SH-SY5Y (cell line): ENCODE measurements at regions not wholly inside any gene's neighbourhood (a gene's known extent, or its start where the extent isn't known, plus 50 kb on each side); places are given as distances from the start of the nearest gene placed in this dataset.

ENCODE experiments used
- GATA2 ChIP-seq: IDR thresholded peaks from 2 replicates; pipeline ENCODE4 v1.6.1; 2011; ENCODE audit warnings: mild to moderate bottlenecking, low read depth, low read length
- GATA3 ChIP-seq: IDR thresholded peaks from 2 replicates; pipeline ENCODE4 v1.6.1; 2011; ENCODE audit warnings: low read depth, mild to moderate bottlenecking, low read length, moderate library complexity

DNA sequence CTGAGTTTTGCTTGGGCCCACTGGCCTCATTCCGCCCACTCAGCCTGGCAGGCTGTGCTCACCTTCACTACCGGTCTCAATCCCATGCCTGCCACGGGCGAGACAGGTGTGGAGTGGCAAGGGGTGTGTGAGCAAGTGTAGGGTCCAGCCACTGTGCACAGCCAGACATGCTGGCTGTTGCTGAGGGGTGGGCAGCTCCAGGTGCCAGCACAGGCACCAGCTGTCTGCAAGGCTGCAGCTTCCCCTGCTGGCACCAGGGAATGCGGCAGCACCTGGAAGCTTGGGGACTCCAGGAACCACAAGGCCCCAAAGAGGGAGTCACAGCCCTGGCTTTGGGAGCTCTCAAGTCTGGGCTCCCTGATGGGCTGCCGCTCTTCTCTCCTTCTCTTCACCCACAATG, 372.7 kb downstream of the CBLN4 start:
- TF ChIP-seq GATA2 (no peak), GATA3 (no peak)

- TF ChIP-seq GATA3, result no peak
- no peak for TF ChIP-seq GATA2
Measured at GRCh38 chr20:55626716-55627115, 378.6 kb downstream of the CBLN4 start.

DNA sequence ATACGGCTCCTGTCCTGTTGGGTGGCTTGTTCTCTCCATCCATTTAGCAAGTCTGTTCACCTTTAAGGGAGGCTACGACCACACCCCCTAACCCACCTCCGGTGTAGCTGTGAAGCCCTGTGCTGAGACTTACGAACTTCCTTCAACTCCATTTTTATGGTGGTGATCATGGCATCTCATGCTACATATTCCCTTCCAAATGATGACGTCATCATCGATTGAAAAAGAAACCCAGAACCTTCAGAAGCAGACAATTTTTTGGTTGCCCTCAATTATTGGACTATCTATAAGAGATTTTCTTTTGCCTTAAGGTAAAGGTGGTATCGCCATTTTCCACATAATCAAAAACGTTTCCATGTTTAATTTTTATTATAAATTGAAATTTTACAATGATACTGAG, 389.0 kb downstream of the CBLN4 start:
- TF ChIP-seq GATA3 (no peak), GATA2 (no peak)

GRCh38 chr20:55615818-55616217, 389.5 kb downstream of the CBLN4 start:
- TF ChIP-seq GATA2, result no peak
- no peak for TF ChIP-seq GATA3

DNA sequence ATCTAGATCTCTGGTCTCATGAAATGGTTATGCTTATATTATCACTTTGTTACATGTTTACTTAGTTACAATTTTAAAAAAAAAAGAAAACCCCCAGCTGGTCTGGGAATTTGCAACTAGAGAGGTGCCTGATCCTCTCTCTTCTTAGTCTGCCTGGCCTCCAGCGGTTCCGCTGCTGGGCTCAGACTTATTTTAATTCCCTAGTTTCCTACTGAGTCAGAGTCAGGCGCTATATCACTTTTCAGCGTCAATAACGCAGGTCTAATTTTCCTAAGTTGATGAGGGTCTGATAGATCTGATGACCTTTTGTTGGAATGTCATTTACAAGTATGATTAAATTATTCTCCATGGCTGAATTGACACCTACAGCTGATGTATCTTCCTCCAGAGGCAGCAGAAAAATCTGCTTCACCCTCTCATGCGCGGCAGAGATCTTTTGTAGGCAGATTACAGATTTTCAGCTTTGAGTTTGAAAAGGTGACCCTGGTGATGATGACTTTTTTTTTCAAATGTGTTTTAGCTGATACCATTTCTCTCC, 391.0 kb downstream of the CBLN4 start:
- no peak for TF ChIP-seq GATA2
- TF ChIP-seq GATA3, result no peak

GRCh38 chr20:55610756-55611155, 394.6 kb downstream of the CBLN4 start:
- TF ChIP-seq GATA3 (no peak), GATA2 (no peak)

- no peak for TF ChIP-seq GATA3
- TF ChIP-seq GATA2, result no peak
Measured at GRCh38 chr20:55605594-55605993, 399.7 kb downstream of the CBLN4 start.

DNA sequence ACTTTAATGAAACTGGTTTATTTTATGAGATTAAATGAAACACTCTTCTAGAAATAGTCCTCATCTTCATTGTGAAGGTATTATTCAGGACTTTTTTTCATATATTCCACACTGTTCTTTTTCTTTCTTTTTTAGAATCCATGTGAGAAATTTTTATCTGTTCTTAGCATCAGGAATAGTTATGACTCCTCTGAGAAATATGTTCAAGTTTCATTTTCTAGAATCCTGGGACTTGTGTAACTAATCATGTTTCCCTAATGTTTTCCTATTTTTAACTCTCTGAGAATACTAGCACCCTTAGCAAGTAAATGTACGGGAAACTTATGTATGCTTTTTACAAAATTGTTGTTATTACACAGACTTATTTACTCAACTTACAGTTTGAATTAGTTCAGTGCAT, 407.8 kb downstream of the CBLN4 start:
- TF ChIP-seq GATA2, result no peak
- no peak for TF ChIP-seq GATA3

- TF ChIP-seq GATA2 (no peak), GATA3 (no peak)
Measured at GRCh38 chr20:55596431-55596830, 408.9 kb downstream of the CBLN4 start.

- no peak for TF ChIP-seq GATA2
- TF ChIP-seq GATA3, result no peak
Measured at GRCh38 chr20:55592866-55593265, 412.5 kb downstream of the CBLN4 start.

GRCh38 chr20:55586610-55587009, 418.7 kb downstream of the CBLN4 start:
- TF ChIP-seq GATA3 (no peak), GATA2 (no peak)

GRCh38 chr20:55584964-55585363, 420.4 kb downstream of the CBLN4 start:
- TF ChIP-seq GATA3, result no peak
- no peak for TF ChIP-seq GATA2

GRCh38 chr20:55584307-55584706, 421.0 kb downstream of the CBLN4 start:
- TF ChIP-seq GATA3, result no peak

DNA sequence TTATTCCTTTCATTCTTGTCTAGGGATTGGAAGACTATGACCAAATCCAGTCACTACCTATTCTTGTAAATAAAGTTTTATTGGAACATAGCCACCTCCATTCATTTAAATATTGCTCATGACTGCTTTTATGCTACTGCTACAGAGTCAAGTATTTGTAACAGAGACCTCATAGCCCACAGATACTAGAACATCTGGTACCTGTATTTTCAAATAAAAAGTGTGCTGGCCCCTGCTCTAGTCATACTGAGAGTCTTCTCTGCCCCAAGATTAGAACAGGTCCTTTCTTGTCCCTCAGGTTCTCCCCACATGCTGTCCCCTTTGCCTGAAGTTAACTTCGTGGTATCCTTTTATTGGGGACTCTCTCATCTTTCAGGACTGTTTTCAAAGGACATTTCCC, 422.3 kb downstream of the CBLN4 start:
- TF ChIP-seq GATA3, result no peak
- no peak for TF ChIP-seq GATA2

GRCh38 chr20:55582498-55582897, 422.8 kb downstream of the CBLN4 start:
- no peak for TF ChIP-seq GATA2
- no peak for TF ChIP-seq GATA3

GRCh38 chr20:55581519-55581918, 423.8 kb downstream of the CBLN4 start:
- TF ChIP-seq GATA3 (no peak), GATA2 (no peak)
